ENCODE measurements at regions not wholly inside any gene's neighbourhood (a gene's known extent, or its start where the extent isn't known, plus 50 kb on each side); places are given as distances from the start of the nearest gene placed in this dataset.
"Not testable (repeated sequence)": the region's sequence is repeated elsewhere in the genome, so short reads cannot be mapped to it uniquely, and the experiment has no call there.

GRCh38 chr7:130789436-130789835 lies 55.4 kb upstream of the KLF14 start:
- DNase-seq, result no peak

- DNase-seq, result no peak
These were observed 57.7 kb upstream of the KLF14 start for GRCh38 chr7:130791746-130792145.

- no peak for DNase-seq
These were observed 60.0 kb upstream of the KLF14 start for GRCh38 chr7:130793855-130794618.

DNA sequence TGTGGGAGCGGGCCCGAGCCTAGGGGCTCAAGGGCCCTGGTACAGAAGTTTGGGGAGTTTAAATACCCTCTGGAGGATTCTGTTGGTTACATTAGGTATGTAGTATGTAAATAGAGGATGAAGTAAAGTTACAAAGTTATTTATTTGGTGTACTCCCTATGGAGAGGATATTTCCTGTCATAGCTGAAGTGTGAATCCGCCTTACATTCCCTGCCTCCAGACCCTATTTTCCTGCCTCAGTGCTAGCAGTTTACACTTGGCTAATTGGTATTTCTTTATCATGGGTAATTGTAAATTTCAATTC lies 60.6 kb upstream of the KLF14 start:
- no peak for DNase-seq

- not testable (repeated sequence) for DNase-seq
These were observed 62.4 kb upstream of the KLF14 start for GRCh38 chr7:130796425-130796824.

- DNase-seq, result no peak
These were observed 69.1 kb upstream of the KLF14 start for GRCh38 chr7:130803127-130803526.

- no peak for DNase-seq
These were observed 70.2 kb upstream of the KLF14 start for GRCh38 chr7:130804220-130804619.

GRCh38 chr7:130812819-130813218 lies 78.8 kb upstream of the KLF14 start:
- DNase-seq, result not testable (repeated sequence)

- DNase-seq, result no peak
These were observed 80.8 kb upstream of the KLF14 start for GRCh38 chr7:130814778-130815335.

DNA sequence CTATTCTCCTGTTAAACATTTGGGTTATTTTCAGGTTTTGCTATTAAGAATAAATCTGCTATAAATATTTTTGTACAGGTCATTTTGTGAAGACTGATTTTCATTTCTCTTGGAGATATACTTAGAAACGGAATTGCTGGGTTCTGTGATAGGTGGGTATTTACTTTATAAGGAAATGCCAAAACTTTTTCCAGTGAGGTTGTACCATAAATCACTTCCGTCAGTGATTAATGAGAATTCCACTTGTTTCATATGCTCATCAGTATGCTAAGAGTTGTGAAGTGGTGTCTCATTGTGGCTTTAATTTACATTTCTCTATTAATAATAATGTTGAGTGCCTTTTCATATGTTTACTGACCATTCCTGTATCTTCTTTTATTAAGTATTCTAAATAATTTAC lies 84.0 kb upstream of the KLF14 start:
- no peak for DNase-seq

DNA sequence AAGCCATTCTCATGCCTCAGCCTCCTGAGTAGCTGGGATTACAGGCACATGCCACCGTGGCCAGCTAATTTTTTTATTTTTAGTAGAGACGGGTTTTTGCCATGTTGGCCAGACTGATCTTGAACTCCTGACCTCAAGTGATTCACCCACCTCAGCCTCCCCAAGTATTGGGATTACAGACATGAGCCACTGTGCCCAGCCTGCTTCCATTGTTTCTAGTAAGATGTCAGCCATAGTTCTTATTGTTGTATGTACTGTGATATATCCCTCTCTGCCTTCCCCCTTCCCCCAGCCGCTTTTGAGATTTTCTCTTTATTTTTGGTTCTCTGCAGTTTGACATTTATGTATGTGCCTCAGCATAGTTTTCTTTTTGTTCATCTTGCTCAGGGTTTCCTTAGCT lies 87.9 kb upstream of the KLF14 start:
- no peak for DNase-seq

GRCh38 chr7:130822642-130823041 lies 88.6 kb upstream of the KLF14 start:
- no peak for DNase-seq

GRCh38 chr7:130823060-130823459 lies 89.1 kb upstream of the KLF14 start:
- no peak for DNase-seq

- no peak for DNase-seq
These were observed 91.8 kb upstream of the KLF14 start for GRCh38 chr7:130825819-130826218.

DNA sequence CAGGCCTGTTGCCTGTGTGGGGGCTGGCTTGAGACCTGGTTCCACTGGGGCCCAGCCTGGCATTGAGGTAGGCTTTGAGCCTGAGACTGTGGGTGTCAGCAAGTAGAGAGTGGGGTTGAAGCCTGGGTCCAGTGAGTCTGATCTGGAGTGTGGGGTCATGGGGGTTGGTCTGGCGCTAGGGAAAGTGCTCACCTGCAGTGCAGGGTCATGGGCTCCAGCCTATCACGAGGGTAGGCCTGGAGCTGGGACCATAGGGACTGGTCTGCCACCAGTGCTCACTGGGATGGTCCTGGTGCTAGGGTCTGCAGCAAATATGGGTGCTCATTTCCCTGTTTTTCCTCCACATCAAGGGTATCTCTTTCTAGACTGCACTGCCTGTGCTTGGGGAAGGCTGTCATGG lies 95.4 kb upstream of the KLF14 start:
- DNase-seq, result no peak

- DNase-seq, result no peak
These were observed 97.3 kb upstream of the KLF14 start for GRCh38 chr7:130831322-130831721.

- no peak for DNase-seq
These were observed 97.9 kb upstream of the KLF14 start for GRCh38 chr7:130831817-130832481.

DNA sequence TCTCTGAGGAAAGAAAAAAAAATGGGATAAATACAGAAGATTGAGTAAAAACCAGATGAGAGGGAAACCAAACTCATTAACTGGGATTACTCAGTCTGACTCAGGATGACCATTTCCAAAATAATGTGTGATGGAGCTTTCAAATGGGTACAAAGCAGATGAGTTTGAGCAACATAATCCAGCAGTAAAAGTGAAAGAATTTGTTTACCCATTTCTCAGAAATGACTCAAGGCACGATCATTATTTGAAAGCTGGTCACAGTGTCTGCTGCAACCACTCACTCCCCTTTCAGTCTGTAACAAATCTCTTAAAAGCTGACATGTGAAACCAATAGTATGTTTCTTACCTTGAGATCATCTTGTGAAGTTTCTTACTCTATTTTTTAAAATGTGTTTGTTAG lies 104.7 kb upstream of the KLF14 start:
- DNase-seq, result no peak

DNA sequence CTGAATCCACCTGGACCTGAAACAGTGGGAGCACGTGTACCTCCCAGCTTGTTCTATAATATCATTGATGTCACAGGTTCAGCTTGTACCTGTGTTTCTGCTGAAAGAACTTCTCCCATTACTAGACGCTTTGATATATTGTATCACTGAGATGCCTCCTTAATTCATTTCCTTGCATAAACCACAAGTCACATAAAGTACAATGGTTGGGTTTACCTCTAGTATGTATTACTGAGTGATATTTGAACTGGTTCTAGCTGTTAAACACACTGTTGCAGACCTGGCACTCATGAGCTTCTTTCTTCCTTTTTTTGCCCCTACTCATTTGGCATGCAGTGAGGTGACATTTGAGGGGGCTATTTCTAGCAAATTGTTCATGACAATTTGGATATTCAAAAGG lies 106.6 kb upstream of the KLF14 start:
- no peak for DNase-seq

- DNase-seq, result peak; percentile 13
These were observed 107.4 kb upstream of the KLF14 start for GRCh38 chr7:130841416-130841815.

DNA sequence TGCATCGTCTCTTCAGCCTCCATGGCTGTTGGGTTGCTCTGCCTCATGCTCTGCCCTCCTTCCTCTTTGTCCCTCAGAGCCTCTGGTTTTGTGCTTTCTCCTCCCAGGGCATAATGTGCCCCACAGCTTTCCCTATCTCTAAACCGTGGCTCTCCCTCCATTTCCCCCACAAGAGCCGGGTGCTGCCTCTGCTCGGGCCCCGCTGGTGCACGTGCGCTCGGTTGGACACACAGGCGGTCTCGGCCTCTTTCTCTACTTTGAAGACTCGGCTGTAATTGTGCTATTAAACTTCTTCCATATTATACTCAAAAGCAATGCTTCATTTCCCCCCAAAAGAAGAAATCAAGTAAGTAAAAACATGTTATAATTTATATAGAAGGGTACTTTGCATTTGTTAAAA lies 109.7 kb upstream of the KLF14 start:
- DNase-seq, result no peak

- DNase-seq, result no peak
These were observed 111.0 kb upstream of the KLF14 start for GRCh38 chr7:130844811-130845580.

GRCh38 chr7:130845581-130846085 lies 111.6 kb upstream of the KLF14 start:
- DNase-seq, result no peak

- DNase-seq, result no peak
These were observed 115.6 kb upstream of the KLF14 start for GRCh38 chr7:130849604-130850003.

All from CD4-positive, alpha-beta T cell treated with Interferon gamma for 1 hour (primary cell).